ENCODE measurements at regions not wholly inside any gene's neighbourhood (a gene's known extent, or its start where the extent isn't known, plus 50 kb on each side); places are given as distances from the start of the nearest gene placed in this dataset.

DNA sequence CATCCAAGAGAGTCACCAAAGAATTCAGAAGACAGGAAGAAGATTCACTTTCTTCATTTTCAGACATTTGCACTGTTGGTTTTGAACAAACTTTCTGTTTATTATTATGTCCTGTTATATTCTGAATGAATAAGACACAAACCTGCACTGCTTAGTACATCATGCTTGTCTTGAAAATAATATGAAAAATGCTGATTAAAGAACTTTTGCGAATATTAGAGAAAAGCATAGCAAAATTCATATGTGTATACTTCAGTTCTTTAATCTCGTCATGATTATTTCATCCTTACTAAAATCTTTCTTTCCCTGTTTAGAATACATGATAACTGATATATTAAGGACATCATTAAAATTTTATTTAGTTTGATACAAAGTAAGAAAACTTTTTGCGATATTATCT is 504.1 kb downstream of the POM121L12 start:
- DNase-seq, result no peak

DNA sequence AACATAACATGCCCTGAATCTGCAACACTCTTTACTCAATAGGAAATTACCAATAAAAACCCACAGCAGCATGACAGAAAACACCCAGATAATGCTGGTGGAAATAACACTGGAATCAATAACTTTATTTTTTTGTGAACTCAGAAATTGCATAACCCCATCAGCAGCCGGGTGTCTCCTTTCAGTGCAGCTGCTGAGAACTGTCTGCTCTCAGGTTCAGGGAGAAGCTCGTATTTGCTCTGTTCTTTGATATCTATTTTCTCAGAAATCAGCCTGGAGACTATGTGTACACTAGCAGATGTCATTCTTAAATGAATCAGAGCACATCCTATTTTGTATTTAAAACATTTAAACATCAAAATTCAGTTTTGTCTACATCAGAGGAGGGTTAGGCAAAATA is 506.0 kb downstream of the POM121L12 start:
- DNase-seq, result no peak

DNA sequence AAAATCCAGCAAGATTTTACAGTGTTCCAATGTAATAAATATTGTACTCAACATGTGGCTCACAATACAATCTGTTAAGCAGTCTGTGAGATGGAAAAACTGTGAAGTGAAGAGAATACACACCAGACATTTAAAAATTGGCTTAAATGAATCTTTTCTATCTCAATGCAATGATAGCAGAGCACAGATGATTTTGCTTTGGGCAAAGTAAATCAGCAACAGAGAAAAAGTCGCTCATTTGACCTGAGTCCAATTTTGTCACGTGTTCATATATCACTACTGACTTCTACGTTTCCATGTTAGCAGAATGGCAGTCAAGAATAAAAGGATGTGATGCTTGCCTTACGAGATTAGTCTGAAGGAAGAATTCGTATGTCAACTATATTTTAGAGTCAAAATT is 506.7 kb downstream of the POM121L12 start:
- DNase-seq, result no peak

Measured in NCI-H1694 treated with DMSO at 0.1 percent for 48 hours (cell line).